ENCODE measurements at regions not wholly inside any gene's neighbourhood (a gene's known extent, or its start where the extent isn't known, plus 50 kb on each side); places are given as distances from the start of the nearest gene placed in this dataset.

- TF ChIP-seq CUX1 (IDR thresholded peaks at IDR 0.05; ENCODE audit: insufficient replicate concordance, low read depth, low read length): no peak
These were observed 222.4 kb upstream of the GNAI1 start (continued) for GRCh38 chr7:79912213-79912633.

GRCh38 chr7:79911420-79911819 is 223.2 kb upstream of the GNAI1 start:
- no TSS peak for BruUV-seq (replicated peaks)
- ChIA-PET SMC1A (ENCODE audit: uncharacterized antibody, unreplicated experiment) (no interaction called here), CTCF (no interaction called here), RAD21 (ENCODE audit: unreplicated experiment) (interaction anchor here (0.6 kb wide), 1 partner anchor 679 kb away, joined by 5 read pairs; no protein-coding TSS in a partner anchor), POLR2A (no interaction called here)
- H3K4me1 ChIP-seq (ENCODE audit: control insufficient read depth, insufficient read depth, low read length): no peaks in the 10 kb centered on the region
- TF ChIP-seq POLR2AphosphoS2 (IDR thresholded peaks at IDR 0.05; ENCODE audit: low read depth, low read length): no peak
- no peak for TF ChIP-seq SKIL (IDR thresholded peaks at IDR 0.05; ENCODE audit: low read depth, poor library complexity, severe bottlenecking)
- TF ChIP-seq POU2F2 (IDR thresholded peaks at IDR 0.05; ENCODE audit: borderline replicate concordance, low read depth, low read length): no peak
- no peak for TF ChIP-seq ELK1 (IDR thresholded peaks at IDR 0.05; ENCODE audit: low read depth, low read length)
- TF ChIP-seq ESRRA (IDR thresholded peaks at IDR 0.05; ENCODE audit: low read length): no peak
- no peak for TF ChIP-seq BCL11A (IDR thresholded peaks at IDR 0.05; ENCODE audit: low read depth, low read length)
- no peak for TF ChIP-seq ZBED1 (IDR thresholded peaks at IDR 0.05; ENCODE audit: borderline replicate concordance)
- TF ChIP-seq TARDBP (IDR thresholded peaks at IDR 0.05; ENCODE audit: borderline replicate concordance): no peak
- TF ChIP-seq PAX5 (IDR thresholded peaks at IDR 0.05; ENCODE audit: borderline replicate concordance, low read depth, low read length): no peak
- TF ChIP-seq SREBF2 (IDR thresholded peaks at IDR 0.05; ENCODE audit: low read length): no peak
- no peak for TF ChIP-seq NR2C1 (IDR thresholded peaks at IDR 0.05)
- H3K79me2 ChIP-seq (ENCODE audit: control insufficient read depth, insufficient read depth, low read length): no peaks in the 10 kb centered on the region
- no peak overlapping the region for H2AFZ ChIP-seq (ENCODE audit: control insufficient read depth, low read depth, low read length)
- no peak overlapping the region for H3K9ac ChIP-seq (ENCODE audit: control insufficient read depth, insufficient read depth, low read length)
- in situ Hi-C loops (cut with MboI) (no loop called here), intact Hi-C loops (cut with micrococcal nuclease; ENCODE audit: unreplicated experiment) (no loop called here)
- ATAC-seq (no peak), FAIRE-seq (no peak), DNase-seq (ENCODE audit: low read depth, low spot score) (no peak)
- WGBS (ENCODE audit: insufficient coverage, insufficient replicate concordance, low lambda C conversion rate, missing lambda C conversion rate): 16% methylated on average over 3 of the region's 3 CpGs
- no peak overlapping the region for H3K4me3 ChIP-seq
- H3K27ac ChIP-seq (ENCODE audit: control insufficient read depth, insufficient read depth): no peak overlapping the region
- no peaks in the 10 kb centered on the region for H3K27me3 ChIP-seq (replicated peaks in 1 of 2; ENCODE audit: control insufficient read depth in 2 of 2, insufficient read depth in 2 of 2, low read length in 1 of 2)
- H4K20me1 ChIP-seq (ENCODE audit: control insufficient read depth, insufficient read depth): no peaks in the 10 kb centered on the region
- H3K4me2 ChIP-seq (ENCODE audit: control insufficient read depth, insufficient read depth): no peak overlapping the region
- H3K9me3 ChIP-seq (replicated peaks; ENCODE audit: control insufficient read depth, insufficient read depth, low read length): no peaks in the 10 kb centered on the region
- H3K36me3 ChIP-seq (ENCODE audit: control insufficient read depth in 2 of 2, insufficient read depth in 2 of 2, low read length in 1 of 2): no peaks in the 10 kb centered on the region
